ENCODE measurements at regions not wholly inside any gene's neighbourhood (a gene's known extent, or its start where the extent isn't known, plus 50 kb on each side); places are given as distances from the start of the nearest gene placed in this dataset.

GRCh38 chr11:114886644-114887265 is 208.4 kb downstream of the NXPE2 start:
- WGBS, 2 donors (ENCODE audit: low coverage in 1 of 2), result 53 to 73% methylated on average over 1 to 4 of the region's 4 CpGs
- TF ChIP-seq EP300 (IDR thresholded peaks at IDR 0.05), result no peak
- no peak for TF ChIP-seq POLR2AphosphoS5 (IDR thresholded peaks at IDR 0.05)
- TF ChIP-seq CTCF (IDR thresholded peaks at IDR 0.05), result no peak
- no peak for TF ChIP-seq POLR2A (IDR thresholded peaks at IDR 0.05)
- no peak overlapping the region for H3K4me3 ChIP-seq
- no peaks in the 10 kb centered on the region for H3K36me3 ChIP-seq
- H3K9me3 ChIP-seq, result no peaks in the 10 kb centered on the region
- no peak overlapping the region for H3K27ac ChIP-seq
- H3K4me1 ChIP-seq, result no peaks in the 10 kb centered on the region
- ATAC-seq, result no peak
- H3K27me3 ChIP-seq, result peaks cover 13% of the 10 kb centered on the region

DNA sequence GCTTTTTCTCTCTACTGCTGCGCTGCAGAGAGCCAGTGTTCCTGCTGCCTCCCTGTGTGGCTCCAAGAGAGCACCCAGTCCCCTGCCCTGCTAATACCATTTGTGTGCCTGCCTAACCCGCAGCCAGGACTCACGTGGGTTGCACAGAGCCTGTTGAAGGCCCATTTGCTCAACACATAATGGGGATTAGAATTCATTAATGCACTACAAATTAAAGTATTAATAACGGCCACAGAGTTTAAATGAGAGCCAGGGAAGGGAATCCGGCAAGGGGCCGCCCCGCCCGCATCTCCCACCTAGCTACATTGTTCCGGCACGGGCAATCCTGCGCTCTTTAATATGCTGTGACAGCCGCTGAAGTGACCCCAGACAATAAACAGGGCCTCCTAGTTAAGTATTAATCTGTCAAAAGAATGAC is 211.3 kb downstream of the NXPE2 start:
- ATAC-seq, result no peak
- H3K27ac ChIP-seq, result no peak overlapping the region

DNA sequence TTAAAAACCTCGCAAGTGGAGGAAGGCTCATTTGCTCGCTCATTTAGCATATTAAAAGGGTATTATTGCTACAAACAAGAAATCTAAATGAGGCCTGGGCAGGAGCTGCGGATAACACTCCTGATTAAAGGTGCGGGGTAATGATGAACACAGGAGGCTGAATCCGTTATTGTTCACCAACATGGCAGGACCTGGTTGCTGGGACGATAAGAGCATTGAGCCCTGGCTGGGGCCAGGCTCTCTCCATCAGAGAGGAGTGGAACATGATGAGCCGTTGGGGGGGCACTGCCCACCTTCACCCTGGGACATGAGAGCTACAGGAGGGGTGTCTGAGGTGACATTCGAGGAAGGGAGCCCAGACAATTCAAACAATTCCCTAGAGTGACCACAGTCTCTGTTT is 211.7 kb downstream of the NXPE2 start:
- Histone ChIP-seq H3K9me3 (no peaks in the 10 kb centered on the region), H3K36me3 (no peaks in the 10 kb centered on the region), H3K27me3 (peaks cover 13% of the 10 kb centered on the region), H3K4me1 (no peaks in the 10 kb centered on the region), H3K27ac (no peak overlapping the region), H3K4me3 (no peak overlapping the region)
- TF ChIP-seq POLR2A (IDR thresholded peaks at IDR 0.05) (no peak), POLR2AphosphoS5 (IDR thresholded peaks at IDR 0.05) (no peak), CTCF (IDR thresholded peaks at IDR 0.05) (no peak), EP300 (IDR thresholded peaks at IDR 0.05) (no peak)
- no peak for ATAC-seq
- WGBS, 2 donors (ENCODE audit: low coverage in 1 of 2), result 44 to 68% methylated on average over 3 to 7 of the region's 8 CpGs

More for the DNA sequence above, 211.3 kb downstream of the NXPE2 start:
- Histone ChIP-seq H3K36me3 (no peaks in the 10 kb centered on the region), H3K9me3 (no peaks in the 10 kb centered on the region), H3K4me3 (no peak overlapping the region), H3K27me3 (peaks cover 13% of the 10 kb centered on the region), H3K4me1 (no peaks in the 10 kb centered on the region)
- 44 to 60% methylated on average over 3 to 5 of the region's 12 CpGs for WGBS, 2 donors (ENCODE audit: low coverage in 1 of 2)
- TF ChIP-seq CTCF (IDR thresholded peaks at IDR 0.05), result no peak

- no peak overlapping the region for H3K27ac ChIP-seq
- peaks cover 17% of the 10 kb centered on the region for H3K27me3 ChIP-seq
- H3K9me3 ChIP-seq, result no peaks in the 10 kb centered on the region
- no peaks in the 10 kb centered on the region for H3K4me1 ChIP-seq
- WGBS, 2 donors (ENCODE audit: low coverage in 1 of 2), result 75% methylated on average over 1 of the region's 1 CpG; no CpG with 5 or more reads in 1 of the 2 donors
- no peaks in the 10 kb centered on the region for H3K36me3 ChIP-seq
- TF ChIP-seq POLR2A (IDR thresholded peaks at IDR 0.05), result no peak
- TF ChIP-seq CTCF (IDR thresholded peaks at IDR 0.05), result no peak
- H3K4me3 ChIP-seq, result no peak overlapping the region
- no peak for ATAC-seq
These were observed 213.6 kb downstream of the NXPE2 start for GRCh38 chr11:114891911-114892310.

- WGBS, 2 donors (ENCODE audit: low coverage in 1 of 2), result 93 to 95% methylated on average over 2 of the region's 3 CpGs
- H3K27me3 ChIP-seq, result peaks cover 17% of the 10 kb centered on the region
- ATAC-seq, result no peak
- H3K4me3 ChIP-seq, result no peak overlapping the region
- no peaks in the 10 kb centered on the region for H3K9me3 ChIP-seq
- TF ChIP-seq CTCF (IDR thresholded peaks at IDR 0.05), result no peak
- no peaks in the 10 kb centered on the region for H3K4me1 ChIP-seq
- no peak overlapping the region for H3K27ac ChIP-seq
- no peaks in the 10 kb centered on the region for H3K36me3 ChIP-seq
These were observed 214.3 kb downstream of the NXPE2 start for GRCh38 chr11:114892381-114893197.
